ENCODE measurements at regions not wholly inside any gene's neighbourhood (a gene's known extent, or its start where the extent isn't known, plus 50 kb on each side); places are given as distances from the start of the nearest gene placed in this dataset.

GRCh38 chr7:34277803-34278199, 372.5 kb downstream of the BMPER start:
- H3K4me3 ChIP-seq (ENCODE audit: low read length), result no peak overlapping the region
- TF ChIP-seq EZH2phosphoT487 (IDR thresholded peaks at IDR 0.05; ENCODE audit: low read depth), result no peak
- no peak for TF ChIP-seq CTCF (IDR thresholded peaks at IDR 0.05; ENCODE audit: low read depth, low read length)
- H3K27ac ChIP-seq (ENCODE audit: low read length), result no peak overlapping the region
- no peaks in the 10 kb centered on the region for H3K79me2 ChIP-seq (ENCODE audit: low read length)
- no peaks in the 10 kb centered on the region for H3K9me3 ChIP-seq (ENCODE audit: insufficient read depth, low read length)
- H3K4me2 ChIP-seq (ENCODE audit: low read length), result peak overlapping the region; percentile 20; the same call in 1 of the 2 replicates
- H2AFZ ChIP-seq (ENCODE audit: low read depth, low read length), result no peak overlapping the region
- H3K9ac ChIP-seq (ENCODE audit: low read length), result no peak overlapping the region
- no peaks in the 10 kb centered on the region for H3K36me3 ChIP-seq (replicated peaks; ENCODE audit: low read depth, low read length)
- no peaks in the 10 kb centered on the region for H3K27me3 ChIP-seq (ENCODE audit: low read depth, low read length)
- no peaks in the 10 kb centered on the region for H4K20me1 ChIP-seq (ENCODE audit: insufficient read depth, low read length)
- peaks cover 4% of the 10 kb centered on the region; the same call in 1 of the 2 replicates for H3K4me1 ChIP-seq (ENCODE audit: low read length)

GRCh38 chr7:34281260-34281659, 375.9 kb downstream of the BMPER start:
- Histone ChIP-seq H3K4me1 (ENCODE audit: low read length) (peaks cover 4% of the 10 kb centered on the region; the same call in 1 of the 2 replicates), H2AFZ (ENCODE audit: low read depth, low read length) (no peak overlapping the region), H3K27ac (ENCODE audit: low read length) (no peak overlapping the region), H3K36me3 (replicated peaks; ENCODE audit: low read depth, low read length) (no peaks in the 10 kb centered on the region), H3K4me3 (ENCODE audit: low read length) (no peak overlapping the region), H3K4me2 (ENCODE audit: low read length) (no peak overlapping the region), H3K79me2 (ENCODE audit: low read length) (no peaks in the 10 kb centered on the region), H3K9ac (ENCODE audit: low read length) (no peak overlapping the region), H3K27me3 (ENCODE audit: low read depth, low read length) (no peaks in the 10 kb centered on the region), H4K20me1 (ENCODE audit: insufficient read depth, low read length) (no peaks in the 10 kb centered on the region), H3K9me3 (ENCODE audit: insufficient read depth, low read length) (no peaks in the 10 kb centered on the region)
- TF ChIP-seq EZH2phosphoT487 (IDR thresholded peaks at IDR 0.05; ENCODE audit: low read depth), result no peak
- peak; percentile 17 for TF ChIP-seq CTCF (IDR thresholded peaks at IDR 0.05; ENCODE audit: low read depth, low read length)

- no peak overlapping the region for H3K9ac ChIP-seq (ENCODE audit: low read length)
Observed at GRCh38 chr7:34282271-34282670, 375.7 kb upstream of the NPSR1 start.

GRCh38 chr7:34296663-34297062, 361.4 kb upstream of the NPSR1 start:
- no peak overlapping the region for H3K9ac ChIP-seq (ENCODE audit: low read length)
- H2AFZ ChIP-seq (ENCODE audit: low read depth, low read length), result no peak overlapping the region
- no peaks in the 10 kb centered on the region for H3K36me3 ChIP-seq (replicated peaks; ENCODE audit: low read depth, low read length)
- H3K27ac ChIP-seq (ENCODE audit: low read length), result no peak overlapping the region
- H4K20me1 ChIP-seq (ENCODE audit: insufficient read depth, low read length), result no peaks in the 10 kb centered on the region
- no peaks in the 10 kb centered on the region for H3K9me3 ChIP-seq (ENCODE audit: insufficient read depth, low read length)
- TF ChIP-seq CTCF (IDR thresholded peaks at IDR 0.05; ENCODE audit: low read depth, low read length), result no peak
- no peak for TF ChIP-seq EZH2phosphoT487 (IDR thresholded peaks at IDR 0.05; ENCODE audit: low read depth)
- no peaks in the 10 kb centered on the region for H3K4me1 ChIP-seq (ENCODE audit: low read length)
- no peak overlapping the region for H3K4me3 ChIP-seq (ENCODE audit: low read length)
- no peaks in the 10 kb centered on the region for H3K79me2 ChIP-seq (ENCODE audit: low read length)
- no peak overlapping the region for H3K4me2 ChIP-seq (ENCODE audit: low read length)
- no peaks in the 10 kb centered on the region for H3K27me3 ChIP-seq (ENCODE audit: low read depth, low read length)

More at GRCh38 chr7:34282271-34282670, 375.7 kb upstream of the NPSR1 start:
- H3K79me2 ChIP-seq (ENCODE audit: low read length), result no peaks in the 10 kb centered on the region
- no peaks in the 10 kb centered on the region for H4K20me1 ChIP-seq (ENCODE audit: insufficient read depth, low read length)
- H3K27ac ChIP-seq (ENCODE audit: low read length), result no peak overlapping the region
- no peak for TF ChIP-seq EZH2phosphoT487 (IDR thresholded peaks at IDR 0.05; ENCODE audit: low read depth)
- TF ChIP-seq CTCF (IDR thresholded peaks at IDR 0.05; ENCODE audit: low read depth, low read length), result no peak
- H2AFZ ChIP-seq (ENCODE audit: low read depth, low read length), result no peak overlapping the region
- H3K4me1 ChIP-seq (ENCODE audit: low read length), result peaks cover 4% of the 10 kb centered on the region; the same call in 1 of the 2 replicates
- H3K4me2 ChIP-seq (ENCODE audit: low read length), result no peak overlapping the region
- no peaks in the 10 kb centered on the region for H3K9me3 ChIP-seq (ENCODE audit: insufficient read depth, low read length)
- no peaks in the 10 kb centered on the region for H3K36me3 ChIP-seq (replicated peaks; ENCODE audit: low read depth, low read length)
- H3K27me3 ChIP-seq (ENCODE audit: low read depth, low read length), result no peaks in the 10 kb centered on the region
- no peak overlapping the region for H3K4me3 ChIP-seq (ENCODE audit: low read length)
